NCI-H460 (cell line): ENCODE measurements at regions not wholly inside any gene's neighbourhood (a gene's known extent, or its start where the extent isn't known, plus 50 kb on each side); places are given as distances from the start of the nearest gene placed in this dataset.

Experiments
- DNase-seq: peaks from one replicate; pipeline ENCODE4 v3.0.0-alpha.2; 2016; ENCODE audit warnings: low read depth; ENCODE audit errors: extremely low read depth

DNA sequence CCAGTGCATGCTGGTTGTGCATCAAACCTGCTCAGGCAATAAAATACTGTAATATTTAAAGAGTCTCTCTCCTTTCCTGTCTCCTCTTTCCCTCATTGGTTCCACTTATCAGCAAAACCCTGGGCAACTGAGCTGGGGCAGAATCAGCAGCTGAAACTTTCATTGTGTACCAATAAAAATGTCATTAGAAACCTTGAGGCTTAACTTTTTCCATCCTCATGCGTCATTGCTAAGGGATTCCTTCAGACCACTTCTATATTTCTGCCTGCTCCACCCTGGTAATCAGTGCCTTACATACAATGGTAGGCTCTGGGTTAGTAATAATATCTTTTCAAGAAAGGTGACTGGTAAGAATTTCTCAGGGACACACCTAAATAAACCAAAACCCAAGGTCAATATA is 880.3 kb downstream of the RPA4 start:
- DNase-seq: no peak

DNA sequence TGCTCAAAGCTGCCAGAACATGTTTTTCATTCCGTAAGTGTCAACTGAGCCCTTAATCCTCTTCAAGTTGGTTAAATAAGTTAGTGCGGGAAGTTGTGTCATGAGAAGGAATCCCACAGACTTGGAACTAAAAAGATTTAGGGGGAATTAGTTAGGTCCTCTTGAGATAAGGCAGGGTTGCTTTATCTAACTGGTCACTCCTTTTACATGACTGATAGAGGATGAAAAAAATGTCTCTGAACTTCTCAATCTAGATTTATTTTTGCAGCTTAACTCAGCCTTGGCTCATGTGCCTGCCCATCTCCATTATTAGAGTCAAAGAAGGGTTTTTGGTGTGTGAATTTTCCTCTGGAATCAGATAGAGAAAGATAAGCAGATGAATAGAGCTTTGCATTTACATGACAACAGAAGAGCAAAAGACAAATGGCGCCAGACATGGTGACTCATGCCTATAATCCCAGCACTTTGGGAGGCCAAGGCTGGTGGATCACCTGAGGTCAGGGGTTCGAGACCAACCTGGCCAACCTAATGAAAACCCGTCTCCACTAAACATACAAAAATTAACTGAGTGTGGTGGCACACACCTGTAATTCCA is 882.9 kb downstream of the RPA4 start:
- no peak for DNase-seq

DNA sequence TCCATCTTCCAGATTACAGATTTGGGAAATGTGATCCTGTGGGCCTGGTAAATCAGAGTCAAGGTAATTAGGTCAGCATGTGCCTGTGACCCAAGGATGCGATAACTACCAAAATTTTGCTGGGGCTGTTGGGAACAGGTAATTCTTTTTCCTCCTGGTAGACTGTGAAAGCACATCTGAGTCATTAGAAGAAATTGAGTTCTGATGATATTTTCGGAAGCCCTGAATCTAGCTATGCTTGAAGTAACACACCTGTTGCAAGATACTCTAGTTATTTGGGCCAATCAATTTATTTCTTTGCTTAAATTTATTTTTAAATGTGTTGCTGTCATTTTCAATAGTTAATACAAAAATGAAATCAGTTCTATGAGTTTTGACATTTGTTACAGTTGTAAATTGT is 903.6 kb downstream of the RPA4 start:
- no peak for DNase-seq

DNA sequence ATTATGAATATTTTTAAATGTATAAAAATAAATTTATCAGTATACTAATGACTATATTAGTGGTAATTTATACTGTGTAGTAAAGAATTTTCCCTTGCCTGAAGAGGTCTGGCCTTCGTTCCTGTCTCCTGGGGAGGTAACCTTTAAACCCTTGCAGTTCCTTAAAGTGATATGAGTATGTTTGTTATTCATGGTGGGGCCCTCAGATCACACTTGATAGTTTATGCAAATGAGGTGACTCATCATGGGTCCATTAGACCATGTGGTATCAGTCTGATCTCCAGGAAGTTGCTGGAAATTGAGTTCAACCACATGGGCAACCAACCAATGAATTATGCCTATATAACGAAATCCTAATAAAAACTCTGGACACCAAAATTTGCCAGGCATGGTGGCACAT is 904.1 kb downstream of the RPA4 start:
- no peak for DNase-seq

DNA sequence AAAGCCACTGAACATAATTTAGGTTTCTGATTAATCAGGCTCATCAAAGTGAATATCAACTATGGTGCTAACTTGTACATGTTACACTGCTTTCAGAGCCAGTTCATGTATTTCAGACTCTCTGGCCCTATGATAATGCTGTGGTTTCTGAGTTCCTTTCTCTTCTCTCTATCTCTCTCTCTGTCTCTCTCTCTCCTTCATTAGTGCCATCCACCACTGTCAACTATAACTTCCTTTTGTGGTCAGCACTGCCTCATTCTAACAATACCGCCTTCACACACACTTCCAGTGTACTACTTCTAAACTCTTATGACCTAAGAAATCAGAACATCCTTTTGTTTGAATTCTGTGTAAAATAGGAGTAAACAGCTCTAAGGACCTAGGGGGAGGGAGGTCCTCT is 907.1 kb downstream of the RPA4 start:
- no peak for DNase-seq

DNA sequence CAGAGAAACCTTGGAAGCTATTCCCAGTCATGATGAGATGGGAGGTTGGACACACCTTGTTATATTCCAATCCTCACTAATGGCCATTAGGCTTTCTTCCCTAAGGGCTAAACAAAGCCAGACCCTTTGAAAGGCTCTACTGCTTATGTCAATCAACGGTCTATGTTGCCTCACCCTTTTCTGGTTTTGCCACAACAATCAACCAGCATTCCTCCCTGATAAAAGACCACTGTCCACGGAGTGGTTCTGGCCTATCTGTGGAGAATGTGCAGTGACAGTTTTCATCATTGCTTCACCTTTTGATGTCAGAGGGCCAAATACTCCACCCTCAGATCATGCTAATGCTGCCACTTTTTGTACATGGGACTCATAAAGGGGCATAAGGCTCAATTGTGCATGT is 913.4 kb downstream of the RPA4 start:
- DNase-seq: no peak

DNA sequence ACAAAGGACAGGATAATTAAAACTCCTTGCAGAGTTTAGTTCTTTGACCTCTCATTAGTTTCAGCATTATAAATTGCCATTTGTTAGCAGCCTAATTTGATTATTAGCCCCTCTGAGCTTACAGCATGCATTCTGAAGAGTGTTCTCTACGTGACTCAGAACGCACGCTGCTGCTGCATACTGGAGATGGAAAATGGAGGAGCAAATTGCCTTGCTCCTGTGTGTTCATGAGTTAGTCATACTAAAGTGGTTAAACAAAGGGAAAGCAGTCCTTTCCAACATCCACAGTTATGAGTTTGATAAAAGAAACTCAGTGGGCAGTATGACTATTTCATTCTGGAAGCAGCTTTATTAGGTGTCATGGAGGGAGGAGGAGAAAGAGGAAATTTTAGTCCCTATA is 922.5 kb downstream of the RPA4 start:
- no peak for DNase-seq

DNA sequence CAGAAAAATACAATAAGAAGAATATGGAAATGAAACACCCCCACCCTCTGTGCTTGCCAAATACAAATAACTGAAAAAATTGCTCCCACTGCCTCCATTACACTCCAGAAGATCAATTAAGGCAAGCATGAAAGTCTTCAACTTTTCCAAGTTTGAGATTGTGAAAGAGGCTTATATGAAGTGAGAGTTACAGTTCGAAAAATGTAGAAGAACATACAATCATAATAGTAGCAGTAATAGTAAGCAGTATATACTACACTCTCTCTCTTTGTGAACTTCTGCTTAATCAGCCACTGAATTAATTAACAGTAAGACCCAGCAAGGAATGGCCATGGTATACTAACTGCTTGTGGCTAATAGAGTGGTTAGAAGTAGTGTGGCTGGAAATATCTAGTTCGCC is 923.2 kb downstream of the RPA4 start:
- DNase-seq: no peak

DNA sequence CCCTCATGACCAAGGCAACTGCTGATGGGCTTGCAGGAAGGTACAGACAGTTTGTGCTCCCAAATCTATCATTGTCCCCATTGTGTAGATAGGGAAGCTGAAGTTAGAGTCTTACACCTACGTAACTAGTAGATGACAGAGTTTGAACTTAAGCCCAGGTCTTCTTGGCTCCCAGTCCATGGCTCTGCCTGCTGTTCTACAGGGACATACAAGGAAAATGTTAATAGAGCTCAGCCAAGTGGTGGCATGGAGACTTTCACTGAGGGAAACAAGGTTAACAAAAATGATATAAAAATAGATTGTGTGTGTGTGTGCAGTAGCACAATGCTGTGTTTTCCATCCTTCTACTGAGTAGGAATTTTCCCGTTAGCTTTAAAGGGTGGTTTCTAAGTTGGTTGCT is 936.5 kb downstream of the RPA4 start:
- DNase-seq: no peak

DNA sequence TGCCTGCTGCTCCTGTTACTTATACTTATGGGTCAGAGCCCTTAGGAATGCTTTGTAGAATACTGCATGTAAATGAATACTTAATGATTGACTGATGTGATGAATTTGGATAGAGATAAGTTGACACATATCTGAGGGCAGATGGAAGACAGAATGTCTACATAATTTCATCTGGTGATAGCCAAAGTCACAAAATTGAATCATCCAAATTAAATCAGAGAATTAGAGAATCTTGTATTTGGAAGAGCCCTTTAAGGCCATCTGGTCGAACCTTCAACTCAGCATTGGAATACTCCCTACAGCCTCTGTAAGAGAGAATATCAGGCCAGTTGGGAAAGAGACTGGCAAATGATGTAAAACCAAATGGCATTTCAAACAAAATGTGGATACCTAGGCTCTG is 944.8 kb downstream of the RPA4 start:
- DNase-seq: no peak

DNA sequence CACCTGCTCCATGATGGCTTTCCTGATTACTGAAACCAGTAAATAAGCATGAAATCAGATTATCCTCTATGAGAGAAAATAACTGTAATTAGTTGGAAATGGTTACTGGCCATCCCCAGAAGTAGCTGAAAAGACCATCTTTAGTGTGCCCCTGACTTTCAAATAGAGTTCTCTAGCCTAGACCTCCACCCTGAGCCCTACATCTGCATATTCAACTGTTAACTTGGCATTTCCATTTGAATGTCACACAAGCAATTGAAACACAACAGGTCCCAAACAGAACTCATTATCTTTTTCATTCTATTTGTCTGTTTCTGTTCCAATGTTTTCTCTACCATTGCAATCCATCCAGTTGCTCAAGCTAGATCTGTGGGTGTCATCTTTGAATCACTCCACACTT is 952.3 kb downstream of the RPA4 start:
- no peak for DNase-seq

DNA sequence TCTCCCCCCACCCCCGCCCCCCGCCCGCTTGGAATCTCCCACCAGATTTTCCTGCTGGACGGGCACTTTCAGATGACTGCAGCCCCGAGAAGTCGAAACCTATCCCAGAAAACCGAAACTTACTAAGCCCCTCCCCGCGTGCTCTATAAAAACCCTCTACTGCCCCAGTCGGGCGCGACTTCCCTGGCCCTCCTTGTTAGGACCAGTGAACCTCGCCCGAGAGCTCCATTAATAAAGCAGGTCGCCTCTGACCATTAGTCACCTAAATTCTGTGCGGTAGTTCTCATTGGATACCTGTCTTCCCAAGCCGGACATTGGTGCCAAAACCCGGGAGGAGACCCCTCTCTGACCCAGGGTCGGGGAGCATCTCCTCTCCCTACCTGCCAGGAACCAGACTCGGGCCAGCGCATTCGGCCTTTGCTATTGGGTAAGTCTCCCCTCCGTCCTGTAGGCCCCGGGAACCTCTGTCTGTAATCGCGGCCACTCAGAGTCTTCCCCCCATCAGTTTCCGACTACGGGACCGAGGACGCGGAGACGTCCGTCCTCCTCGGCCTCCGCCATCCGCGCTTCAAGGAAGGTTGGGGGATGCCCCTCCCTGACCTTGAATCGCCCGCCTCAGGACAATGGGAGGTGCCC is 958.0 kb downstream of the RPA4 start:
- DNase-seq: no peak

DNA sequence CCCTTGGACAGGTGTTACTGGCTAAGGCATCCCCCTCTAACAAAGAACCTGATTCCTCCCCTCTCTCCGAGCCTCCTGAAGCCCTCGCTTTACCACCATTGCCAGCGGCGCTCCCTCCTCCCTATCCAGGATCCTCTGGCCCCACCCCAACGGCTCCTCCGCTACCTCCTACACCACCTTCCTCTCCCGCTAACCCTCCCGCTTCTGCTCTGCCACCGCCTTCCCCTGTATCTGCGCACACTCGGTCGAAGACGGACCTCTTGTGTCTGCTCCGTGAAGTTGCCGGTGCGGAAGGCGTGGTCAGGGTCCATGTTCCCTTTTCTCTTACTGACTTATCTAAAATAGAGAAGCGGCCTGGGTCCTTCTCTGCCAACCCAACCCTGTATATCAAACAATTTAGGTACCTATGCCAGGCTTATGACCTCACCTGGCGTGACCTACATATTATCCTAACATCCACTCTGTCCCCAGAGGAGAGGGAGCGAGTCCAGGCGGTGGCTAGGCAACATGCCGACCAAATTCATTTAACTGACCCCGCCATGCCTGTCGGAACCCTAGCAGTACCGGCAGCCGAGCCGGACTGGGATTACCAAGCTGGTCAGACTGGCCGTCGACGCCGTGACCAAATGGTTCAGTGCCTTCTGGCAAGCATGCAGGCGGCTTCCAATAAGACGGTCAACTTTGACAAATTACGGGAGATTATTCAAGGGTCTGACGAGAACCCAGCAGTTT is 958.9 kb downstream of the RPA4 start:
- DNase-seq: no peak

DNA sequence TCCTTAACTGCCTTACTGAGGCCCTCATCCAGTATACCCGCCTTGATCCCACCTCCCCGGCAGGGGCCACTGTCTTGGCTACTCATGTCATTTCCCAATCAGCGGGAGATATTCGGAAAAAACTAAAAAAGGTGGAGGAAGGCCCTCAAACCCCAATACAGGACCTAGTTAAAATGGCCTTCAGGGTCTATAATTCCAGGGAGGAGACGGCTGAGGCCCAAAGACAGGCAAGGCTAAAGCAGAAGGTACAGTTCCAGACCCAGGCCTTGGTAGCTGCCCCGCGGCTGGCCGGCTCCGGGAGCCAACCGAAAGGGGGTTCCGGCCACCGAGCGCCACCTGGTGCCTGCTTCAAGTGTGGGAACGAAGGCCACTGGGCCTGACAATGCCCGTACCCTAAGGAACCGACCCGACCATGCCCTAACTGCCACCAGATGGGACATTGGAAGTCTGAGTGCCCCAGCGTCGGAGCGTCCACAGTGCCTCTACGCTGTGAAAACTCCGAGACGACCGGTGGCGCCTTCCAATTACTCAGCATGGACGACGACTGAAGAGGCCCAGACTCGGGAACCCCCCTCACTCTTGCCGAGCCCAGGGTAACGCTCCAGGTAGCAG is 959.6 kb downstream of the RPA4 start:
- no peak for DNase-seq

DNA sequence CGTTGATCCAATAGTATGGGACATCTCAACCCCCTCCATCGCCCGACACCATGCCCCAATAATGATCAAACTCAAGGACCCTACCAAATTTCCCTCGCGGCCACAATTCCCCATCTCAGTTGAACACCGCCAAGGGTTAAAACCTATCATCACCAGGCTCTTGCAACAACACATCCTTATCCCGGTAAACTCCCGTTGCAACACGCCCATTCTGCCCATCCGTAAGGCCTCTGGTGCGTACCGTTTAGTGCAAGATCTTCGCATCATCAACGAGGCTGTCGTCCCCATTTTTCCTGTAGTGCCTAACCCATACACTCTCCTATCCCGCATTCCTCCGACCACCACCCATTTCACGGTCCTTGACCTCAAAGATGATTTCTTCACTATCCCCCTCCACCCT is 960.5 kb downstream of the RPA4 start:
- DNase-seq: no peak

DNA sequence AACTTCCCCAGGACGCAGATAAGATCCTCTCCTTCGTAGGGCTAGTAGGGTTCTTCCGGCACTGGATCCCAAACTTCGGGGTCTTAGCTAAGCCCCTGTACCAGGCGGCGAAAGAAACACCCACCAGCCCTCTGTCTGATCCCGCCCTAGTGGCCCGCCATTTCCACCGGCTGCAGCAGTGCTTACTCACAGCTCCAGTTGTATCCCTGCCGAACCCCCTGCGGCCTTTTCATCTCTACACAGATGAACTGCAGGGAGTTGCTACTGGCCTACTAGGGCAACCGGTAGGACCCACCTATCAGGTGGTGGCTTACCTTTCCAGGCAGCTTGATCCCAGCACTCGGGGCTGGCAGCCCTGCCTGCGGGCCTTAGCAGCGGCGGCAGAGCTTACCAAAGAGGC is 961.2 kb downstream of the RPA4 start:
- no peak for DNase-seq

DNA sequence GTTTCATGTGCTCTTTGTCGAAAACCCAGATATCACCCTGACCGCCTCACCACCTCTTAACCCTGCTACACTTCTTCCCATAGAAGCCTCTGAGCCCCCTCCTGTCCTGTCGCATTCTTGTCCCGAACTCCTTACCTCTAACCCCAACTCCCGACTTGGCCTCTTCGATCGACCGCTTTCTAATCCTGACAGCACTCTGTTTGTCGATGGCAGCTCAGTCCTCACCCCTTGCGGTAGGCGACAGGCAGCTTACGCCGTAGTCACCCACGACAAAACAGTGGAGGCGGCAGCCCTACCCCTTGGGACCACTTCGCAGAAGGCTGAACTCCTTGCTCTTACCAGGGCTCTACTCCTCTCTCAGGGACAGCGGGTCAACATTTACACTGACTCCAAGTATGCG is 961.7 kb downstream of the RPA4 start:
- no peak for DNase-seq

DNA sequence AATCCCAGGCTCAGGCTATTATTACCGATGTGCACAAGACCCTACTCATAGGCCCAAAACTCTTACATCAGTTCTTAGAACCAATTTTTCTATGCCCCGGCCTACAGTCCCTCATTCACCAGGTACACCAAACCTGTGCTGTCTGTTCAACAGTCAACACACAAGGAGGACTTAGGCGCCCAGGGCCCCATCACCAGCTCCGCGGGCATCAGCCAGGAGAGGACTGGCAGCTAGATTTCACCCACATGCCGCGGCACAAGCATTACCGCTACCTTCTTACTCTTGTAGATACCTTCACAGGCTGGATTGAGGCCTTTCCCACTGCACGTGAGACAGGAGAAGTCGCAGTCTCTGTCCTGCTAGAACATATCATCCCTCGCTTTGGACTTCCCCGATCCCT is 962.5 kb downstream of the RPA4 start:
- DNase-seq: no peak

DNA sequence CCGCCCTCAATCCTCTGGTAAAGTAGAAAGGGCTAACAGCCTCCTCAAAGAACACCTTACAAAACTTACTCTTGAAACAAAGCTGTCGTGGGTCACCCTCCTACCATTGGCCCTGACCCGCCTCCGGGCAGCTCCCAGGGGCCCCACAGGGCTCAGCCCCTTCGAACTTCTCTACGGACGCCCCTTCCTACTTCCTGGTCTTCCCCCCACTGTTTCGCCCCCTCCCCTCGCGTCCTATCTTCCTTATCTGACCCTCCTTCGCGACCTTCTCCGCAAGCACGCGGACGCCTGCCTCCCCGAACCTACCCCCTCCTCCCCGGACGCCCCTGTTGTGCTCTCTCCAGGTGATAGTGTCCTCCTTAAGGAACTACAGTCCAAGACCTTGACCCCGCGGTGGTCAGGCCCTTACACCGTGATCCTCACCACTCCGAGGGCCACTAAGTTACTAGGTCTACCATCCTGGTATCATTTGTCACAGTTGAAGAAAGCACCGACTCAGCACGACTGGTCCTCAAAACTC is 963.1 kb downstream of the RPA4 start:
- no peak for DNase-seq

DNA sequence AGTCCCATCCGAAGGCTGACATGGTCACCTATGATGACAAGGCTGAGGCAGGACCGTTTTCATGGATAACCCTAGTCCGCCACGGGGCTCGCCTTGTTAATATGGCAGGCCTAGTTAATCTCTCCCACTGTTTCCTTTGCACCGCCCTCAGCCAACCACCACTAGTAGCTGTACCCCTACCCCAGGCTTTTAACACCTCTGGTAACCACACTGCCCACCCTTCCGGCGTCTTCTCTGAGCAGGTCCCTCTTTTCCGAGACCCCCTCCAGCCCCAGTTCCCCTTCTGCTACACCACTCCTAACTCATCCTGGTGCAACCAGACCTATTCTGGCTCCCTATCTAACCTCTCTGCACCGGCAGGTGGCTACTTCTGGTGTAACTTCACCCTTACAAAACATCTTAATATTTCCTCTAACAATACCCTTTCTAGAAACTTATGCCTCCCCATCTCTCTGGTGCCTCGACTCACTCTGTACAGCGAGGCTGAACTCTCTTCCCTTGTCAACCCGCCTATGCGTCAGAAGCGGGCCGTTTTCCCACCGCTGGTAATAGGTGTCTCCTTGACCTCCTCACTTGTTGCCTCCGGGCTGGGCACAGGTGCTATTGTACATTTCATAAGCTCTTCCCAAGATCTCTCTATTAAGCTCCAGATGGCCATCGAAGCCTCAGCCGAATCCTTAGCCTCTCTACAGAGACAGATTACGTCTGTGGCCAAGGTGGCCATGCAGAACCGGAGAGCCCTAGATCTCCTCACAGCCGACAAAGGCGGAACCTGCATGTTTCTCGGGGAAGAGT is 964.4 kb downstream of the RPA4 start:
- no peak for DNase-seq

DNA sequence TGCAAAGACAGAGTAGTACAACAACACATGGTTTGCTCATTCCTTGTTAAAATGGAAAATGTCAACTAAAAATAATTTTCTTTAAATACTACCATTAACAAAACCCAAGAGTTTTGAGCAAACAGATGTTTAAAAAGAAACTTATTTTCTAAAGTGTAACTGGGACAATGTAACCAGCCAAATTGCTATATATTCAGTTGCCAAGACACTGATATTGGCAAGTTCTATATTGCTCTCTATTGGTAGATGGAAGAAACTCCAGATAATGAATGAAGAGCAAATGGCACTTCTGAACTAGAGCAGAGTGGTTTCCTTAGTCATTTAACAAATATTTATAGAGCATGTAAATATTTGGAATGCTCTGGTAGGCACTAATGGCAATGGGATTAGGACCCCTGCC is 966.2 kb downstream of the RPA4 start:
- DNase-seq: no peak
